Liver (tissue), 8 donors: ENCODE measurements at regions not wholly inside any gene's neighbourhood (a gene's known extent, or its start where the extent isn't known, plus 50 kb on each side); places are given as distances from the start of the nearest gene placed in this dataset.

Experiments used
- DNase-seq: peaks from one replicate; pipeline ENCODE4 v3.0.0-alpha.2; 2017; ENCODE audit warnings: low spot score
- H3K27ac ChIP-seq, 2 donors: one replicate each; pipeline ENCODE4 v1.7.0; 2013; ENCODE audit warnings: inconsistent platforms in 2 of 2, low read length in 2 of 2, control low read depth in 1 of 2, low read depth in 1 of 2, mild to moderate bottlenecking in 1 of 2
- H3K27me3 ChIP-seq, 4 donors: one replicate each; pipeline versions ENCODE4 v1.6.1 to v1.7.0; 2013; ENCODE audit warnings: low read length in 3 of 4, inconsistent platforms in 1 of 4, mild to moderate bottlenecking in 1 of 4, moderate library complexity in 1 of 4; ENCODE audit not compliant: control insufficient read depth in 4 of 4, insufficient read depth in 4 of 4
- H3K36me3 ChIP-seq, 4 donors: one replicate each; pipeline versions ENCODE4 v1.6.1 to v1.7.0; 2013; ENCODE audit warnings: low read length in 3 of 4, mild to moderate bottlenecking in 3 of 4, low read depth in 1 of 4, moderate library complexity in 1 of 4; ENCODE audit not compliant: control insufficient read depth in 4 of 4, insufficient read depth in 3 of 4
- H3K4me1 ChIP-seq, 4 donors: one replicate each; pipeline versions ENCODE4 v1.6.1 to v1.7.0; 2013; ENCODE audit warnings: low read length in 3 of 4, mild to moderate bottlenecking in 3 of 4, moderate library complexity in 1 of 4; ENCODE audit not compliant: control insufficient read depth in 4 of 4, insufficient read depth in 4 of 4
- H3K4me3 ChIP-seq, 3 donors: one replicate each; pipeline versions ENCODE4 v1.6.1 to v1.7.0; 2013; ENCODE audit warnings: low read length in 3 of 3, control low read depth in 1 of 3, low read depth in 1 of 3, mild to moderate bottlenecking in 1 of 3
- H3K9ac ChIP-seq, 2 donors: one replicate each; pipeline ENCODE4 v1.7.0; 2013; ENCODE audit warnings: low read length in 2 of 2, mild to moderate bottlenecking in 2 of 2, moderate library complexity in 2 of 2, control low read depth in 1 of 2, low read depth in 1 of 2
- H3K9me3 ChIP-seq, 4 donors: one replicate each; pipeline versions ENCODE4 v1.6.1 to v1.7.0; 2013; ENCODE audit warnings: low read length in 3 of 4; ENCODE audit not compliant: control insufficient read depth in 4 of 4
- CTCF ChIP-seq: fragments of 150-350 bp; IDR thresholded peaks from 2 replicates; pipeline ENCODE4 v1.5.1; 2017; ENCODE audit warnings: improper control_type of control experiment, low read depth, low read length; ENCODE audit not compliant: missing input control
- EGR1 ChIP-seq, 2 donors: IDR thresholded peaks; 2 replicates each; pipeline ENCODE4 v1.6.1; 2016 to 2018; ENCODE audit warnings: antibody characterized with exemption in 2 of 2, low read depth in 2 of 2
- FOXA1 ChIP-seq: IDR thresholded peaks from 2 replicates; pipeline ENCODE4 v1.6.1; 2016; ENCODE audit warnings: antibody characterized with exemption
- FOXA2 ChIP-seq: IDR thresholded peaks from 2 replicates; pipeline ENCODE4 v1.6.1; 2016; ENCODE audit warnings: antibody characterized with exemption
- GABPA ChIP-seq, 2 donors: IDR thresholded peaks in 1 of 2; conservative IDR thresholded peaks in 1 of 2; 2 replicates each; pipeline ENCODE4 v1.6.1; 2016; ENCODE audit warnings: antibody characterized with exemption in 2 of 2, mild to moderate bottlenecking in 1 of 2, moderate library complexity in 1 of 2
- HNF4A ChIP-seq, 2 donors: conservative IDR thresholded peaks; 2 replicates each; pipeline ENCODE4 v1.6.1; 2016; ENCODE audit warnings: antibody characterized with exemption in 2 of 2, mild to moderate bottlenecking in 2 of 2
- HNF4G ChIP-seq: IDR thresholded peaks from 2 replicates; pipeline ENCODE4 v1.6.1; 2016; ENCODE audit warnings: antibody characterized with exemption
- JUND ChIP-seq, 2 donors: IDR thresholded peaks; 2 replicates each; pipeline ENCODE4 v1.6.1; 2016; ENCODE audit warnings: antibody characterized with exemption in 2 of 2
- MAX ChIP-seq: IDR thresholded peaks from 2 replicates; pipeline ENCODE4 v1.6.1; 2016; ENCODE audit warnings: antibody characterized with exemption
- NR2F2 ChIP-seq: IDR thresholded peaks from 2 replicates; pipeline ENCODE4 v1.6.1; 2016; ENCODE audit warnings: antibody characterized with exemption
- RAD21 ChIP-seq, 2 donors: IDR thresholded peaks; 2 replicates each; pipeline ENCODE4 v1.6.1; 2016; ENCODE audit warnings: antibody characterized with exemption in 2 of 2, mild to moderate bottlenecking in 2 of 2
- REST ChIP-seq: IDR thresholded peaks from 2 replicates; pipeline ENCODE4 v1.6.1; 2016; ENCODE audit warnings: antibody characterized with exemption, mild to moderate bottlenecking
- RXRA ChIP-seq, 2 donors: IDR thresholded peaks; 2 replicates each; pipeline ENCODE4 v1.6.1; 2017 to 2018; ENCODE audit warnings: antibody characterized with exemption in 2 of 2, mild to moderate bottlenecking in 1 of 2
- SP1 ChIP-seq: IDR thresholded peaks from 2 replicates; pipeline ENCODE4 v1.6.1; 2018; ENCODE audit warnings: antibody characterized with exemption, mild to moderate bottlenecking
- TAF1 ChIP-seq: conservative IDR thresholded peaks from 2 replicates; pipeline ENCODE4 v1.6.1; 2016; ENCODE audit warnings: antibody characterized with exemption, mild to moderate bottlenecking
- YY1 ChIP-seq: IDR thresholded peaks from 2 replicates; pipeline ENCODE4 v1.6.1; 2016; ENCODE audit warnings: antibody characterized with exemption, mild to moderate bottlenecking
- ZBTB33 ChIP-seq: IDR thresholded peaks from 2 replicates; pipeline ENCODE4 v1.6.1; 2016; ENCODE audit warnings: antibody characterized with exemption
- WGBS: extraction: QIAGEN DNeasy Blood & Tissue Kit; methylation state at CpG from one replicate; pipeline ENCODE4 v1.1.7; 2013; 5-methylcytosine and 5-hydroxymethylcytosine counted together
- TF ChIP-seq, protein P1 (sequence below): IDR thresholded peaks from 2 replicates; pipeline ENCODE4 v1.6.1; 2016; ENCODE audit warnings: antibody characterized with exemption
- donor health status: healthy.
- donor health status: healthy.
- donor health status: healthy.
- donor health status: healthy.
- donor health status: healthy.

- Histone ChIP-seq H3K27me3 (no peaks in the 10 kb centered on the region), H3K4me1 (no peaks in the 10 kb centered on the region), H3K27ac (no peak overlapping the region), H3K4me3 (no peak overlapping the region), H3K36me3 (no peaks in the 10 kb centered on the region), H3K9me3 (no peaks in the 10 kb centered on the region), H3K9ac (no peak overlapping the region)
- TF ChIP-seq TAF1, result no peak
- TF ChIP-seq GABPA (IDR thresholded peaks at IDR 0.05 in 1 of 2, conservative IDR thresholded peaks at IDR 0.05 in 1 of 2), result no peak
- no peak for TF ChIP-seq NR2F2
- no peak for TF ChIP-seq CTCF
- TF ChIP-seq SP1, result no peak
- TF ChIP-seq RAD21 (IDR thresholded peaks at IDR 0.05), result no peak
- TF ChIP-seq EGR1 (IDR thresholded peaks at IDR 0.05; ENCODE audit: low read depth in 2 of 2), result no peak
- TF ChIP-seq FOXA2, result no peak
- no peak for TF ChIP-seq RXRA (IDR thresholded peaks at IDR 0.05)
- TF ChIP-seq, protein P1, sequence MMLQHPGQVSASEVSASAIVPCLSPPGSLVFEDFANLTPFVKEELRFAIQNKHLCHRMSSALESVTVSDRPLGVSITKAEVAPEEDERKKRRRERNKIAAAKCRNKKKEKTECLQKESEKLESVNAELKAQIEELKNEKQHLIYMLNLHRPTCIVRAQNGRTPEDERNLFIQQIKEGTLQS, result no peak
- no peak for TF ChIP-seq MAX
- TF ChIP-seq JUND (IDR thresholded peaks at IDR 0.05), result no peak
- TF ChIP-seq FOXA1, result no peak
- TF ChIP-seq ZBTB33, result no peak
- TF ChIP-seq REST, result no peak
- 86% methylated on average over 9 of the region's 9 CpGs for whole genome bisulfite sequencing
- DNase-seq, result no peak
Measured at GRCh38 chr9:135334953-135335460, 144.6 kb upstream of the PPP1R26 start.

DNA sequence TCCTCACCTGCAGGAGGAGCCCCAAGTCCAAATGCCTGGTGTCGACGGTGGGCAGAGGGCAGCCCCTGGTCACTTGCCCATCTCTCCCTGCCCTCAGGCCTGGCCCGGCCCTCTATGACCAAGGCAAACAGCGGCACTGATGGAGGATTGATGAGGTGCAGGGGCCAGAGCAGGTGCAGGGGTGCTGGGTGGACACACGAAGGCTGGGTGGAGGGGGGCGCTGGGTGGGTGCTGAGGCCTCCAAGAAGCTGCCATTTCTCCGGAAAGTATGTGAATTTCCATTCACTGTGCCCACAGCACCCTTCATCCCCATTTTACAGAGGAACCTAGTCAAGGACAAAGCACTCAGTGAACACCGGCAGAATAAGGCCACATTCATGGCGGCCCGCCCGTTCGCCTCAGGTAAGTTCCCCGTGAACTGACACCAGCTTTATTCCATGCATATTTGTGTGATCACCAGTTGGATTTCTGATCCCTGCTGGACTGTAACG is 143.8 kb upstream of the PPP1R26 start:
- H3K9me3 ChIP-seq, result no peaks in the 10 kb centered on the region
- H3K9ac ChIP-seq, result no peak overlapping the region
- H3K4me1 ChIP-seq, result no peaks in the 10 kb centered on the region
- no peak overlapping the region for H3K27ac ChIP-seq
- no peaks in the 10 kb centered on the region for H3K27me3 ChIP-seq
- no peaks in the 10 kb centered on the region for H3K36me3 ChIP-seq
- DNase-seq, result no peak
- WGBS, result 88% methylated on average over 14 of the region's 14 CpGs
- H3K4me3 ChIP-seq, result no peak overlapping the region
- no peak for TF ChIP-seq FOXA1
- no peak for TF ChIP-seq NR2F2
- TF ChIP-seq MAX, result no peak
- TF ChIP-seq YY1, result no peak
- TF ChIP-seq JUND (IDR thresholded peaks at IDR 0.05), result no peak
- no peak for TF ChIP-seq TAF1
- no peak for TF ChIP-seq RAD21 (IDR thresholded peaks at IDR 0.05)
- TF ChIP-seq CTCF, result no peak
- TF ChIP-seq HNF4G, result no peak
- TF ChIP-seq HNF4A (conservative IDR thresholded peaks at IDR 0.05), result no peak
- TF ChIP-seq, protein P1, result no peak
- TF ChIP-seq SP1, result no peak
- TF ChIP-seq ZBTB33, result no peak
- TF ChIP-seq RXRA (IDR thresholded peaks at IDR 0.05), result no peak
- TF ChIP-seq EGR1 (IDR thresholded peaks at IDR 0.05; ENCODE audit: low read depth in 2 of 2), result no peak
